CD4-positive, alpha-beta T cell treated with Interleukin-21 for 1 hour (primary cell): ENCODE measurements at regions not wholly inside any gene's neighbourhood (a gene's known extent, or its start where the extent isn't known, plus 50 kb on each side); places are given as distances from the start of the nearest gene placed in this dataset.

Experiments used
- DNase-seq: peaks from one replicate; pipeline ENCODE4 v3.0.0-alpha.2; 2020

- no peak for DNase-seq
These were observed 51.7 kb upstream of the RPL38 start for GRCh38 chr17:74151551-74152315.

GRCh38 chr17:74152591-74153455 lies 50.7 kb upstream of the RPL38 start:
- no peak for DNase-seq

- DNase-seq, result no peak
These were observed 50.0 kb upstream of the RPL38 start for GRCh38 chr17:74153456-74153810.
